K562 (cell line): ENCODE measurements at regions not wholly inside any gene's neighbourhood (a gene's known extent, or its start where the extent isn't known, plus 50 kb on each side); places are given as distances from the start of the nearest gene placed in this dataset.

ENCODE experiments used
- ATF1 ChIP-seq, 2 experiments: fragments of 450-650 bp in 1 of 2; IDR thresholded peaks; 2 replicates each; pipeline ENCODE4 v1.6.1; 2016; ENCODE audit warnings: missing compliant biosample characterization in 1 of 2, missing genetic modification characterization in 1 of 2
- GABPA ChIP-seq: fragments of 200-800 bp; sonication (Bioruptor generic); conservative IDR thresholded peaks from 2 replicates; pipeline ENCODE4 v1.6.1; 2016; ENCODE audit warnings: low read depth, missing genetic modification characterization, missing compliant biosample characterization
- ZNF384 ChIP-seq: IDR thresholded peaks from 2 replicates; pipeline ENCODE4 v1.6.1; 2012; ENCODE audit warnings: low read depth, low read length, improper control_type of control experiment
- TF ChIP-seq, protein P1 (sequence below): fragments of 450-650 bp; formaldehyde crosslinking; IDR thresholded peaks from 2 replicates; pipeline ENCODE4 v1.4.0; 2020; ENCODE audit warnings: mild to moderate bottlenecking, moderate library complexity

DNA sequence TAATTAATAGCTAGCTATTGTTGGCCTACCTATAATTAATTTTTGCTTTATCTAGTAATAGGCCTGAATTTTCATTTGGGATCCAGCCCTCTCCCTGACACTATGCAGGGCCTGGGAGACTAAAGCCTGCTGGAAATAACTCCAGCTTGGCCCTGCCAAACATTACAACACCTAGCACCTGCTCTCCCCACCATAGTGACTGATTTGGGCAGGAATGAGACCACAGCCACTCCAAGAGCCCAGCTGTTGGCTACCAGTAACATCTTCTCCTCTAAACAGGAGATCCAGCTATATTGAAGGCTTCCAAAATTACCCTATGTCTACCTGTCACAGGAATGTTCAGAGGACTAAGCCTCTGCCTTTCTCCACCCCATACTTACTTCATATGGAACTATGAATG is 225.1 kb downstream of the IDS start:
- no peak for TF ChIP-seq ZNF384
- no peak for TF ChIP-seq ATF1 (CRISPR knock-in tag; IDR thresholded peaks at IDR 0.05)
- no peak for TF ChIP-seq ATF1 (tag; IDR thresholded peaks at IDR 0.05)
- TF ChIP-seq GABPA, result no peak
- TF ChIP-seq, protein P1, sequence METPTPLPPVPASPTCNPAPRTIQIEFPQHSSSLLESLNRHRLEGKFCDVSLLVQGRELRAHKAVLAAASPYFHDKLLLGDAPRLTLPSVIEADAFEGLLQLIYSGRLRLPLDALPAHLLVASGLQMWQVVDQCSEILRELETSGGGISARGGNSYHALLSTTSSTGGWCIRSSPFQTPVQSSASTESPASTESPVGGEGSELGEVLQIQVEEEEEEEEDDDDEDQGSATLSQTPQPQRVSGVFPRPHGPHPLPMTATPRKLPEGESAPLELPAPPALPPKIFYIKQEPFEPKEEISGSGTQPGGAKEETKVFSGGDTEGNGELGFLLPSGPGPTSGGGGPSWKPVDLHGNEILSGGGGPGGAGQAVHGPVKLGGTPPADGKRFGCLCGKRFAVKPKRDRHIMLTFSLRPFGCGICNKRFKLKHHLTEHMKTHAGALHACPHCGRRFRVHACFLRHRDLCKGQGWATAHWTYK, result no peak
